Activated CD4-positive, alpha-beta T cell treated with anti-CD3 and anti-CD28 coated beads, Interleukin-2, amount 10 ng/mL, durations not matched to agents 7 days and 5 days (primary cell): ENCODE measurements at regions not wholly inside any gene's neighbourhood (a gene's known extent, or its start where the extent isn't known, plus 50 kb on each side); places are given as distances from the start of the nearest gene placed in this dataset.

Source experiments
- CTCF ChIA-PET: fragments of 350-600 bp; sonication (Branson Sonifier 250); formaldehyde crosslinking; loops from one replicate; lab custom pipeline; 2021; ENCODE audit warnings: antibody characterized with exemption; lab: Charles Lee
- POLR2A ChIA-PET: fragments of 350-600 bp; sonication (Branson Sonifier 250); formaldehyde crosslinking; loops from one replicate; lab custom pipeline; 2021; ENCODE audit warnings: antibody characterized with exemption; lab: Charles Lee
- DNase-seq: peaks from one replicate; pipeline ENCODE4 v3.0.0-alpha.2; 2020
- H3K27ac Mint-ChIP-seq: one replicate; pipeline ENCODE4 v1.8.0; 2021; ENCODE audit warnings: mild to moderate bottlenecking, moderate library complexity, mixed read lengths
- H3K27me3 Mint-ChIP-seq: one replicate; pipeline ENCODE4 v1.8.0; 2021; ENCODE audit warnings: mixed read lengths
- H3K36me3 Mint-ChIP-seq: one replicate; pipeline ENCODE4 v1.8.0; 2021; ENCODE audit warnings: low read depth, mixed read lengths
- H3K4me1 Mint-ChIP-seq: one replicate; pipeline ENCODE4 v1.8.0; 2021; ENCODE audit warnings: mixed read lengths
- H3K4me3 Mint-ChIP-seq: one replicate; pipeline ENCODE4 v1.8.0; 2021; ENCODE audit warnings: mild to moderate bottlenecking, moderate library complexity, mixed read lengths
- H3K9me3 Mint-ChIP-seq: one replicate; pipeline ENCODE4 v1.8.0; 2021; ENCODE audit warnings: mixed read lengths

DNA sequence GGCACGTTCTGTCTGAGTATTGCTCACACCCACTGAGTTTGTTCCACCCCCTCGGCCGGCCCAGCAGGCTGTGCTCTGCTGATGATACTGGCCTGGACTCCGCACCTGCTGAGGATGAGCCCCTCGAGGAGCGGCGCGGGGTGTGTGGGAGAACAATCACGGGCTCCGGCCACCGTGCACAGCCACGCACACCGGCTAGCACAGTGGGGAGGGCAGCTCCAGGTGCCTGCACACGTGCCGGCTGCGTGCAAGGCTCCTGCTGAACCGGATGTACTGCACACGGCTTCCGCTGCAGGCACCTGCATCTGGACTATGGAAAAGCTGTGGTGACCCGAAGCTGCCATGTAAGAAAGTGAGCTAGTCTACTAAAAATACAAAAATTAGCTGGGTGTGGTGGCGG is 485.2 kb upstream of the CDH9 start:
- ChIA-PET CTCF (no interaction called here), POLR2A (no interaction called here)
- Mint-ChIP-seq H3K27me3 (no peaks in the 10 kb centered on the region), H3K4me1 (no peaks in the 10 kb centered on the region), H3K4me3 (no peak overlapping the region), H3K36me3 (no peaks in the 10 kb centered on the region), H3K9me3 (peaks cover 10% of the 10 kb centered on the region), H3K27ac (no peak overlapping the region)
- no peak for DNase-seq

DNA sequence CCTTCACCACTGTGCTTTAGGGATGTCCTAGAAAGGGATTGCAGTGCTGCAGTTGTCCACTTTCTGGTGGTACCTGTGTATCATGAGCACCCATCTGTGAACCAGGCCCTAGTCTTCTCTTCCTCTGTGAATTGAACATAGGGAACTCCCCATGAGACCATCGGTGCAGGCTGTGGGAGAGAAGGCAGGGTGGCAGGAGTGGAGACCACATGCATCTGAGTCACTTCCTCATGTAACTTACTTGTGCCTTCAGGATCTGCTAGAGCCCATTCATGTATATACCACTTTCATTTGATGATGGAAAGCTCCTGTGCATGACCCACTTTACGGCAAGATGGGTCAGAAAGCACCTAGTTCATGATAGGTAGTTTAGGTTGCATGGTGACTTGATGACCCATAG is 478.1 kb upstream of the CDH9 start:
- Mint-ChIP-seq H3K27ac (no peak overlapping the region), H3K36me3 (no peaks in the 10 kb centered on the region), H3K4me1 (no peaks in the 10 kb centered on the region), H3K27me3 (no peaks in the 10 kb centered on the region), H3K4me3 (no peak overlapping the region), H3K9me3 (peaks cover 23% of the 10 kb centered on the region)
- CTCF ChIA-PET: no interaction called here
- DNase-seq: no peak
- POLR2A ChIA-PET: no interaction called here

DNA sequence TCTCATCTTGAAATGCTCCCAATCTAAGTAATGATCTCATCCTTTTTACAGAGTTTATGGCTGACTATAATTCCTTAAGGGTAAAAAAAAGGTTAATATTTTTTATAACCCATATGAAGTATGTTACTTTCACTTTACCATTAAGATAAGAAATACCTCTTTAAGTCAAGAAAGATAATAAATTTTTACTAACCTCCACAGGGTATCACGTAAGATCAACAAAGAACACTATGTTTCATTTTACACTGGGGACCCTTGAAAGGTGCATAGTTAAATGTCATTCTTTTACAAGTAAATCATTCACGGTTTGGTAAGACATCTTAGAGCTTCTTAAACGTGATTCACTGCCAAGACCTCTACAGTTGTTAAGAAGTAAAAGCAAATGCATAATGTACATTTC is 472.7 kb upstream of the CDH9 start:
- ChIA-PET POLR2A (no interaction called here), CTCF (no interaction called here)
- no peak overlapping the region for H3K4me3 Mint-ChIP-seq
- peaks cover 14% of the 10 kb centered on the region for H3K9me3 Mint-ChIP-seq
- no peaks in the 10 kb centered on the region for H3K36me3 Mint-ChIP-seq
- no peaks in the 10 kb centered on the region for H3K4me1 Mint-ChIP-seq
- H3K27ac Mint-ChIP-seq: no peak overlapping the region
- no peak for DNase-seq
- no peaks in the 10 kb centered on the region for H3K27me3 Mint-ChIP-seq

DNA sequence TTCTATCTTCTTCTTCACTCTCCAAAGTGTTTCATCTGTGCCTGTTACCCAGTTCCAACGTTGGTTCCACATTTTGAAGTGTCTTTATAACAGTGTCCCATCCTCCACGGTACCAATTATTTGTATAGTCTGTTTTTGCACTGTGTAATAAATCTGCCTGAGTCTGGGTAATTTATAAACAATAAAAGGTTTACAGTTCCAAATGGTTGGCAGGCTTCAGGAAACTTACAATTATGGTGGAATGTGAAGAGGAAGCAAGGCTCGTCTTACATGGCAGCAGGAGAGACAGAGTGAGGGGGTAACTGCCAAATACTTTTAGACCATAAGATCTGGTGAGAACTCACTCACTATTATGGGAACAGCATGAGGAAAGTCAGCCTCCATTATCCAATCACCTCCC is 465.4 kb upstream of the CDH9 start:
- POLR2A ChIA-PET: no interaction called here
- H3K4me3 Mint-ChIP-seq: no peak overlapping the region
- no peak overlapping the region for H3K27ac Mint-ChIP-seq
- peaks cover 22% of the 10 kb centered on the region for H3K9me3 Mint-ChIP-seq
- CTCF ChIA-PET: no interaction called here
- no peaks in the 10 kb centered on the region for H3K36me3 Mint-ChIP-seq
- no peaks in the 10 kb centered on the region for H3K27me3 Mint-ChIP-seq
- DNase-seq: no peak
- H3K4me1 Mint-ChIP-seq: no peaks in the 10 kb centered on the region

DNA sequence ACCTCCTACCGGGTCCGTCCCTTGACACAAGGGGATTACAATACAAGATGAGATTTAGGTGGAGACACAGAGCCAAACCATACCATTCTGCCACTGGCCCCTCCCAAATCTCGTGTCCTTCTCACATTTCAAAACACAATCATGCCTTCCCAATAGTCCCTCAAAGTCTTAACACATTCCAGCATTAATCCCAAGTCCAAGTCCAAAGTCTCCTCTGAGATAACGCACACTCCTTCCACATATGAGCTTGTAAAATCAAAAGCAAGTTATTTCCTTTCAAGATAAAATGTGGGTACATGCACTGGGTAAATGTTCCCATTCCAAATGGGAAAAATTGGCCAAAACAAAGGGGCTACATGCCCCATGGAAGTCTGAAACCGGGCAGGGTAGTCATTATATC is 463.9 kb upstream of the CDH9 start:
- Mint-ChIP-seq H3K4me1 (no peaks in the 10 kb centered on the region), H3K9me3 (peaks cover 22% of the 10 kb centered on the region), H3K36me3 (no peaks in the 10 kb centered on the region), H3K27ac (no peak overlapping the region), H3K4me3 (no peak overlapping the region), H3K27me3 (no peaks in the 10 kb centered on the region)
- DNase-seq: no peak
- CTCF ChIA-PET: no interaction called here
- POLR2A ChIA-PET: no interaction called here

DNA sequence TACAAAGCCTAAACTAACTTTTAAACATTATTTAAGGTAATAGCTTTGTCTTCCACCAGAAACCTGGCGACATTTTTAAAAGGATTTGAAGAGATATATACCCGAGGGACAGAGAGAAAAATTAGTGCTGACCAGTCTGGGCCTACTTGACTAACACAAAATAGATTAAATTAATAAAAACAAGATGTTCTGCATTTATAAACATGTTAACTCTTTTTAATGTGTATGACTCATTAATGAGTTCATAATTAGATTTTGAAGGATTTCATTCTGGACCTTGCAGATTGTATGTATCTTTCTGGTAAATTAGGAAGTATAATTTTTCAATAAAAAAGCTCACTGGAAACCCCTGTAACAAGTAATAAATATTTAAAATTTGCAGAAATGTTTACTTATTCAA is 459.1 kb upstream of the CDH9 start:
- POLR2A ChIA-PET: interaction anchor here (0.6 kb wide), 1 partner anchor 1567 kb away, joined by 4 read pairs; no protein-coding TSS in a partner anchor
- H3K9me3 Mint-ChIP-seq: peaks cover 13% of the 10 kb centered on the region
- no peaks in the 10 kb centered on the region for H3K4me1 Mint-ChIP-seq
- H3K4me3 Mint-ChIP-seq: no peak overlapping the region
- no peaks in the 10 kb centered on the region for H3K36me3 Mint-ChIP-seq
- no peaks in the 10 kb centered on the region for H3K27me3 Mint-ChIP-seq
- no peak overlapping the region for H3K27ac Mint-ChIP-seq
- CTCF ChIA-PET: no interaction called here
- no peak for DNase-seq

DNA sequence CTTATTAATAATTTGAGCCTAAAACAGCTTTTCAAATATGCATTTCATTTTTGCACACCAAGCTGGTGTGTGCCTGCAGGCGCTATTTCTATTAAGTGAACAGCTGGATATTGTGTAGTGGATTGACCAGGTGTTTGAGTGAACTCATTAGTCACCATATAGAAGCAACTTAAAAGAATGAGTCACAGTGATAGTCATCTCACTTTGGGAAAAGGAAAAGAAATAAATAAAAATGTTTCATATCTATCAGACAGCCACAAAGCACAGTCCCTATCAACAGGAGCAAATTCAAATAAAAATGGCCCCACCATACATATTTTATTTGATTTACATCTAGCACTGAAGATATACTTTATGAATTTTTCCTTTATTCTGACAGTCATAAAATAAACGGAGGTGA is 456.5 kb upstream of the CDH9 start:
- ChIA-PET POLR2A (no interaction called here), CTCF (no interaction called here)
- Mint-ChIP-seq H3K4me3 (no peak overlapping the region), H3K9me3 (peaks cover 4% of the 10 kb centered on the region), H3K27me3 (no peaks in the 10 kb centered on the region), H3K27ac (no peak overlapping the region), H3K4me1 (no peaks in the 10 kb centered on the region), H3K36me3 (no peaks in the 10 kb centered on the region)
- no peak for DNase-seq

DNA sequence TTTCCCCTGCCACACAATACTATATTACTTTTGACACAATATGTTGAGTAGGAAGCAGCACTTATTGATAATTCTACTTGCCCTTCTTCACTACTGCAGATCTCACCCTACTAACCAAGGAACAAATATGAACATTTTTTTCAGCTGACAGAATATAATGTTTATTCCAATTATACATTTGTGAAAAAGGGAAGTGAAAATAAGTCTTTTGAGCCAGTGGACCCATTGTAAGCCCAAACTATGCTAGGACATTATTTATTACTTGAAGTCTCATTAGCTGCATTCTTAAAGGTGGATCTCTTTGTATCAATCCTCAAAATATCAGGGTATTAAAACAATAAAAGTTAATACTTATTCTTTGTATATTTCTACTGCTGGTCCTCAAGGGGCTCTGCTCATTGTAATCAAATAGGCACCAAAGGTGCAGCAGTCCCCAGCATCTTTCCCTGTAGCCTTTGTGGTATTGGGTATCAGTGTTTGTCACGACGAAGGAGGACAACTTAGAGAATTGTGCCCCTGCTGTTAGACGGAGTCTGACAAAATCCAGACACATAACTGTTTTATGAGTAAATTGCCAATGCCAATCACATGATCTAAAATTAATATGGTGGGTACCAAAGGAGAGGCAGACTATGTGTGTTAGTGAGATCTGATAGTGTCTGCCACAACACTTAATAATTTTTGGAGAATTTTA is 453.5 kb upstream of the CDH9 start:
- H3K4me1 Mint-ChIP-seq: no peaks in the 10 kb centered on the region
- no peak overlapping the region for H3K4me3 Mint-ChIP-seq
- no peaks in the 10 kb centered on the region for H3K36me3 Mint-ChIP-seq
- H3K27ac Mint-ChIP-seq: no peak overlapping the region
- POLR2A ChIA-PET: no interaction called here
- CTCF ChIA-PET: no interaction called here
- H3K9me3 Mint-ChIP-seq: peaks cover 7% of the 10 kb centered on the region
- no peak for DNase-seq
- H3K27me3 Mint-ChIP-seq: no peaks in the 10 kb centered on the region

DNA sequence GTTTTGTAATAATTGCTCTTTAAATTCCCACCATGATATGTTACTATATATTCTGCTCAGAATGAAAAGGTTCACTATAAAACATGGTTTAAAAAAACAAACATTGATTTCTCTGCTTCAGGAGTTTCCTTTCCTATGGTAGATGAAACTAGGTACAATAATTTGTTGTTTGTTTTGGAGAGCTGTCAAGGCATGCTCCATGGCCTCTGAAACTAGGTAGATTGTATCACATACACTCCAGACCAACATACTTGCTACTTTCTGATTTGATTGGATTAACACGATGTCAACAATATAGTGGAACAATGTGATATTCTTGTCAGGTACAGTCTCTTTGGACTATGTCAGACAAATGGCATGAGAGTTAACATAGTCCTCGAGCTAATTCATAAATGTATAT is 452.7 kb upstream of the CDH9 start:
- no peaks in the 10 kb centered on the region for H3K27me3 Mint-ChIP-seq
- H3K4me3 Mint-ChIP-seq: no peak overlapping the region
- H3K36me3 Mint-ChIP-seq: no peaks in the 10 kb centered on the region
- H3K9me3 Mint-ChIP-seq: peaks cover 7% of the 10 kb centered on the region
- no peak overlapping the region for H3K27ac Mint-ChIP-seq
- no peak for DNase-seq
- ChIA-PET POLR2A (no interaction called here), CTCF (no interaction called here)
- H3K4me1 Mint-ChIP-seq: no peaks in the 10 kb centered on the region

DNA sequence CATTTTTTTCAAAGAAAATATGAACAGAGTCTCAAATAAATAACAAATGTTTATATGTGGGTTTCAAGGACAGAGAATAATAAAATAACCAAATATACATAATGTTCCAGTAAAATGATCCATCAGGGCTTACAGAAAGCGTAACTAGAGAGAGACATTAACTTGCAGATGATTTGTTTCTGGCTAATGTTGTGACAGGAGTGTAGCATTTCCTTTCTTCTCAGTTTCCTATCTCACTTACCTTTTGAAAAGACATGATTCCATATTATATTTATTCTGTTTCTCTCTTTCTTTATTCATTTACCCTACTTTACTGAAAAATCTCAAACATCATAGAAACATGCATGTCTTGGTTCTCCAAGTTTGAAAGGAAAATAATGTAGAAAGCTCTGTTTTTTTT is 451.3 kb upstream of the CDH9 start:
- H3K9me3 Mint-ChIP-seq: peaks cover 11% of the 10 kb centered on the region
- no peak for DNase-seq
- no peaks in the 10 kb centered on the region for H3K4me1 Mint-ChIP-seq
- CTCF ChIA-PET: no interaction called here
- no peak overlapping the region for H3K4me3 Mint-ChIP-seq
- H3K27me3 Mint-ChIP-seq: no peaks in the 10 kb centered on the region
- no peak overlapping the region for H3K27ac Mint-ChIP-seq
- POLR2A ChIA-PET: no interaction called here
- no peaks in the 10 kb centered on the region for H3K36me3 Mint-ChIP-seq

DNA sequence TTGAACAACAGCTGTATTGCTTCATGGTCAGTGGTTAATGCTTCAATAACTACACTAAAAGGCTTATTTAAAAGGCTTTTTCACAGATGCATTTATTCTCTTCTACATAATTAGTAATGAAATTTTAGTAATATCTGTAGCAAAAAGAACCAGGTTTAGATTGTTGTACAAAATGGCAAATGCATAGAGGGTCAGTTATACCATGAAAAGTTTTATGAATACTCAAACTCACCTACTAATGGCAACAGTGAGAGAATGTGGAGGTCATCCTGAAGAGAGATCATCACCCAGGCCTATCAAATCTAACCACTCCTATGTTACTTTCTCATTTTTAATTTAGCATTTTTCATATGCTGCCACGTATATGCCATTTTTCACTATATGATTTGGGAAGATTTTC is 444.3 kb upstream of the CDH9 start:
- Mint-ChIP-seq H3K27me3 (no peaks in the 10 kb centered on the region), H3K4me1 (no peaks in the 10 kb centered on the region), H3K27ac (no peak overlapping the region), H3K36me3 (no peaks in the 10 kb centered on the region), H3K9me3 (peaks cover 4% of the 10 kb centered on the region), H3K4me3 (no peak overlapping the region)
- no peak for DNase-seq
- POLR2A ChIA-PET: no interaction called here
- CTCF ChIA-PET: no interaction called here

DNA sequence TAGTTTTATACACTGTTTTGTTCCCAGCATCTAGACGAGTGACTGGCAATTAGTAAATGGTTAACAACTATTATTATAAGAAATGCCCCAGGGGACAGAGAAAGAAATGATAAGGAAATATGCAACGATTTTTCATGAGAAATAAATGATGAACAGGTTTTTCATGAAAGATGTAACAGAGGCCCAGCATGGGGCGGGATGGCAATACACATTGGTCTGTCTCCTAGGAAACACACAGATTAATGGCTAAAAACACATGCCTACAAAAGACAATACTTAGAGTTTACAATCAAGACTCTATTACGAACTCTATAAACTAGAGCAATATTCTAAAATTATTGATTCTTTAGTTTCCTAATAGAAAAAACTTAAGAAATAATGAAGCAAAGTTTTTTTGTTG is 441.5 kb upstream of the CDH9 start:
- Mint-ChIP-seq H3K27me3 (no peaks in the 10 kb centered on the region), H3K27ac (no peak overlapping the region), H3K36me3 (no peaks in the 10 kb centered on the region), H3K4me3 (no peak overlapping the region), H3K4me1 (no peaks in the 10 kb centered on the region), H3K9me3 (peaks cover 7% of the 10 kb centered on the region)
- CTCF ChIA-PET: no interaction called here
- POLR2A ChIA-PET: no interaction called here
- DNase-seq: no peak

DNA sequence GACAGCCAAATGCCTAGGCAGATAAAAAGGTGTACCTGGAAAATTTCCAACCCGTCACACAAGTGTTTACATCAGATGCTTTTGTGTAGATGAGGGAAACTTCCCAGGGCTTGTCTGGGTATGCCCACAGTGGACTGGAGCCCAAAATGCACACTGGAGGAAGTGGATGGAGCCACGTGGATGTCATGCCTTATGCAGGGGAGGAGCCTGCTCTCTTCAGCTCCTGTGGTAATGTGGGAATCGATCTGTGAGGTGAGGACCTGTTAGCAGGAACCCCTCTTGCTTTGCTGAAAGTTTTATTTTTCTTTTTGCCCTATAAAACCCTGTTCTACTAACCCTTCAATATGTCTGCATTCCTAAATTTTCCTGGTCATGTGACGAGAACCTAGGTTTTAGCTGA is 439.2 kb upstream of the CDH9 start:
- H3K4me3 Mint-ChIP-seq: no peak overlapping the region
- no peaks in the 10 kb centered on the region for H3K27me3 Mint-ChIP-seq
- no peak overlapping the region for H3K27ac Mint-ChIP-seq
- H3K9me3 Mint-ChIP-seq: peaks cover 7% of the 10 kb centered on the region
- POLR2A ChIA-PET: no interaction called here
- no peaks in the 10 kb centered on the region for H3K4me1 Mint-ChIP-seq
- H3K36me3 Mint-ChIP-seq: no peaks in the 10 kb centered on the region
- DNase-seq: no peak
- CTCF ChIA-PET: no interaction called here

DNA sequence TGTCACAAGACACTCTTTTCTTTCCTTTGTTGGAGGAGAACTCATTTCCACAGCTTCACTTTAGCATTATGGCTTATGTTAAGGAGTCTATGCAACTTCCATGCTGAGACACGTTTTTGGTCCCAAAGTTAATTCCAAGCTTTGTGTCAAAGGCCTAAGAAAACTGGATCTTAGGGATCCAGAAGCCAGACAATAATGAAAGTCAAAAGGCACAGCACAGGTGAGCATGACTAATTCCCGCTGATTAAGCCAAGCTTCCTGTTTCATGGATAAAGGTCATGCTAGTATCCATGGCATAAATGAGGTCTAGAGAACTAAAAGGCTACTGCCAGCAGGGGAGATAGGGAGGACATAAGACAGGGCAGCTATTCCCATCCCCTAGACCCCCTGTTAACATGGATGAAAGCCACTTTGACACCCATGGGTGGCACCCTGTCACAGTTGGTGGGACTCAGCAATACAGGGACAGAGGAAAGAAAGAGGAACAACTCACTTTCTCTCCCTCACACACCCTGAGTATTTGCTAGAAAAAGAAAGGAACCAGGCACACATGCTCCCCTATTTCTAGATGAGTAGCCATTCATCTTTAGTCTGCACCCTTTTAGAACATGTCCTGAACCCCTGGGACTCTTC is 438.1 kb upstream of the CDH9 start:
- no peak for DNase-seq
- Mint-ChIP-seq H3K36me3 (no peaks in the 10 kb centered on the region), H3K27ac (no peak overlapping the region), H3K4me3 (no peak overlapping the region), H3K27me3 (no peaks in the 10 kb centered on the region), H3K4me1 (no peaks in the 10 kb centered on the region), H3K9me3 (peaks cover 7% of the 10 kb centered on the region)
- ChIA-PET CTCF (no interaction called here), POLR2A (no interaction called here)
